GM19351 (cell line): ENCODE measurements at regions not wholly inside any gene's neighbourhood (a gene's known extent, or its start where the extent isn't known, plus 50 kb on each side); places are given as distances from the start of the nearest gene placed in this dataset.

Source experiments
- ATAC-seq: cut with Tn5 transposase; IDR thresholded peaks from one replicate; pipeline ENCODE4 v1.9.1; 2021; ENCODE audit warnings: mild to moderate bottlenecking, moderate library complexity; ENCODE audit not compliant: unreplicated experiment

DNA sequence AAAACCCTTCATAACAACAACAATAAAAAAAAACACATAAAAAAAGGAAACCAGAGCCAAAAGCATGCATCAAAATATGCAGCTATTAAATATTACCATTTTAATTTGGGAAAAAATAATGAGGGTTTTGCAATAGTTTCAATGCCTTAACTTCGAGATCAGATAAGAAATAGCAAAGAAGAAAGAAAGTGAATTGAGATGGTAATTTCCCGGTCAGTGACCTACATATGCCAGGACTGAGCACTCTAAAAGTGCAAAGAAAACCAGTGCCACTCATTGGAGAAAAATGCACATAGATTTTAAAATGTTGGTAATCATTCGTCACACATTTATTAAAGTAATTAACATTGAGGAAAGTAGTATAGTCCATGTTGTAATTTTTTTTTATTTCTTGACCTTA is 944.2 kb downstream of the EFNB2 start:
- ATAC-seq: no peak

DNA sequence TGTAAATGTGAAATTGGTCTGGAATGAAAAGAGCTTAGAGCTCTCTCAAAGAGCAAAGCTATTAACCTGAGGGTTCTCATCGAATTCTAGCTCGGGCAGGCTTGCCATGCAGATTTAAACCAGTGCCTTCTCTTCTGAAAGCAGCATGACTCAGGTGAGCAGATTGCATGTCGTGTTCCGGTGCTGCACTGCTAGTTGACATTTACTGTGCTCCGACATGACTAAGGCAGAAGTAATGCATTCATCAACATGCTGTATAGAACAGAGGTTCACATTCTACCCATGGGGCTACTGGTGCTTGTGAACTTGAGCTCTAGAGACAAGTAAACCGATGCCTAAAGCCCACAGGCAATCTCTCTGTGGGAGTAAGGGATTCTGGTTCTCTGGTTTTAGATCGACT is 947.7 kb downstream of the EFNB2 start:
- no peak for ATAC-seq

DNA sequence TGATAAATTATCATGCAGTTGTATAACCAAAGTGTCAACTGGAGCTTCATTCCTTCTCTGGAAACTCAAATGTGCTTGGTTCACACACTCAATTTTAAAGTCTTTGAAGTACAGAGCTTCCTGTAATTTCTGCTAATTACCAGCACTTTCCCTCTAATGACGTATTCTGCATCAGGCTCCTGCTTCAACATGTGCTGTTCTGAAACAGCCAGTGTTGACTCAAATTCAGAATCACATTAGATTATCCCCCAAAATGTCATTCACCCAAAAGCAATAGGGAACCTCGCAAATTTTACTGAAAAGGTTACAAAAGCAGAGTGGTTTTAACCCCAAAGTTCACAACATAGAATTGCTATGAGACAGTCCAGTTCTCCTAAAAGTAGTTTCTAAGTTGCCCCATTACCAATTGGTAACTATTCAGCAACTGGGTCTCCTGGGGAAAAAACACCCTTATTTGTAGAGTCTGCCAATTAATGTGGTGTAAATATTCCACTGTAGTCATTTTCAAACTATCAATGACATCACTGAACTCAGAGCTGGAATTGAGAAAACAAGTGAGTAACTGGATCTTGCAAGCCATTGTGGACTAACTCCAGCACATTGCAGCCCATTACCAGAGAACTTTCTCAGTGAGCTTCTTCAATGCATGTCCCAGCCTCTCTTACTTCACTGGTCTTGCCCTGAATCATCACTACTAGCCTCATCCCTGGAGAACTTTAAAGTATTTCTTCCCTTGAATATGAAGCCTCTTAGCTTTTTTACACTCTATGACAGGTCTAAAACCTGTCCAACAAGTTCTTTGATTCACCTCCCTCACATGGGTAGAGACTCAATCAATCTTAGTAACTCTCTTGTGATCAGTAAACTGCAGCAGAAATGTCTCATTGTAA is 955.4 kb downstream of the EFNB2 start:
- ATAC-seq: no peak

DNA sequence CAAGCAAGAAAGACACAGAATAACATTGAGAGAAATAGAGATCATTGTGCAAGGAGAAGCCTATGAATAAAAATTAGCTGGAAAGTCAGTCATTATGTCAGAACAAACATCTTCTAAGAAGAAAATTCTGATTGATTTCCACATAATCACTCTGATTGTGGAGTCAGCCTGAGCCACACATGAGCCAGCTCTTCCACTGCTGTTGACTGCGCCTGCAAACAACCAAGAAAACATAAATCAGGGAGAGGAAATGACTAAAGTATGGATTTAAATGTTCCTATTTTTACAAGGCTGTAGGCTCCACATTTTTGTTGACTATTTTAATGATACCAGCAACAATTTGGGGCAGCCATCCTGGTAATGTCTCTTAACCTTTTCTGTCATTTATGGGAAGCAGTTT is 962.3 kb downstream of the EFNB2 start:
- no peak for ATAC-seq

DNA sequence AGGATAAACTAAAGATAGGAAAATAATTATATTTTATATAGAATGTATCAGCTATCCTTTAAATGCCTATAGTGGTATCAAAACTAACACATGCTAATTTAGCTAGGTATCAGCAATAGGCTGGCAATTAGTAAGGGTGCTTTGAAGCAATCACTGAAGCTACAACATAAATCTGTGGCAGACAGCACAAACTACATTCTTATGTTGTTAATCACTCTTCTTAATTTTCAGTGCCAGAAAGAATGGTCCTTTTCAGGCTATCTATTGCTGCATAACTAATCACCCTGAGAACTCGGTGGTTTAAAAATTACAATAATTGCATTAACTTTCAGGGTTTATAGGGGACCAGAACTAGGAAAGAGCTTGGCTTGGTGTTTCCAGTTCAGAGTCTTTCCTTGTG is 963.1 kb downstream of the EFNB2 start:
- no peak for ATAC-seq

DNA sequence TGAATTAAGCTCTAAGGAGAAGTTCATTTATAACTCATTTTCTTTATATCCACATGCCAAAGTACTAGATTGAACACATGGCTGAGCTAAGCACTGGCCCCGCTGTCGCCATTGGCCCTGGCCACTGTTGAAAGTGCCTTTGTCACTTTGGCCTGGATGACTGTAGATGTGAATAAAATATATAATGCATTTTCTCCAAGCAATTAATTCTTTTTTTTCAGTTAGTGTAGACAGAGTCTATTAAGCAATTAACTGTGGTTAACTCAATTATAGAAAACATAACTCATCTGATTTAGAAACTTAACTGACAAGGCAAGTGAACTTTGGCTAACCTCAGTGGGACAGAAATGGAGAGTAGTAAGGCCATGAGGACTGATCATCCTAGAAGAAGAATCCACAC is 965.6 kb downstream of the EFNB2 start:
- ATAC-seq: no peak

DNA sequence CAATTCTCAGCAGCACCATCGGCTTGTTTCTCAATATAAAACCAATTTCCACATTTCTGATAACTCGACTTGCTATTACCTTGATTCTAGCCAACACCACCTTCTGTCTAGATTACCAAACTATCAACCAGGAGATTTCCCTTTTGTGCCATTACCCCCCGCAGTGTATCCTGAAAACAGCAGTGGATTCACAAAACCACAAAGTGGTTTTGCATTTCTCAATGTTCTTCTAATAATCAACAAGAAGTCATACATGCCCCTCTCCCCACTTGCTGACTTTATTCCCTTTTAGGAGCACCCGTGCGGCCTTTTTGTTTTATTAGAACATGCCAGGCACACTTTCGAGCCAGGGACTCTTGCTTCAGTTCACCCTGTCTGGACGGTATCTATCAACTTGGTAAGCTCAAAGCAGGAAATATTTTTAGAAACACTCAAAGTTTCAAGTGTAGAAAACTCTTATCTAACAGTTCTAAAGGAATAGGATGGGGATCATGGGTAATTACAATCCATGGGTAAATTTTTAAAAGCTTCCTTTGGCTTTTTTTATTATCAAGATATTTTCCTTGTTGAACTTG is 967.4 kb downstream of the EFNB2 start:
- ATAC-seq: no peak

DNA sequence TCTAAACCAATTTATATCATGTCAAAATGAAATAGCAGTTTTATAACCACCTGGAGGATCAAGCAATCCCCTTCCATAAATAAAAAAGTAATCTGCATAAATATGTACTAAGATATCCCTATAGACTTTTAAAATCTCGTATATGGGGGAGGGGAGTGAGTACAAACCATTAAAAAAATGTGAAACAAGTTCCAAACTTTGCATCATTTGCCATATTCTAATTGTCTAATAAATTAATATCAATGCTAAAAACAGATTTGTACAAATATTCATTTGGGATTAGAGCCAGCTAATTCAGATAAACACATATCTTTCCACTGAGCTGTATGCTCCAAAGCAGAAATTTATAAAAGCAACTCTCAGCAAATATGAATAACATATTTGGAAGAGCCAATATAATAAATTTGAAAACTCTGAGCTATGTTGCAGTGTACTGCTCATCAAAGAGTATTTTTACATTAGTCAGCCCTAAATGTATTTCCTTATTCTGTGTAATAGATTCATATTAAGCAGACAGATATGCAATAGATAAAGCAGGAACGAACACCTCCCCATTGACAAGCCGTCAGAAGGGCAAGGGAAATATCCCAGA is 970.2 kb downstream of the EFNB2 start:
- ATAC-seq: no peak

DNA sequence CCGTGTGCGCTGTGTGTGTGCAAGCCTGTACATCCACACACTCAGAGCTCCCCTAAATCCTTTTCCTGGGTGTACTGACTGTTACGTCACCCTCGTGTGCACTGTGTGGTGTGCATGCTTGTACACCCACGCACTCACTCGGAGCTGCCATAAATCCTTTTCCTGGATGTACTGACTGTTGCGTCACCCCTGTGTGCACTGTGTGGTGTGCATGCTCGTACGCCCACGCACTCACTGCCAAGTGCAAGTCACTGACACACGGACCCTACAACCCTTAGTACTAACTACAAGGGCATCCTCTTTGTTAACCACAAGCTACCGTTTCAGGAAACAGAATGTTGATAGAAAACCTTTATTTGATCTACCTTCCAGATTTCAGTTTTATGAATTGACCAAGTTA is 983.4 kb downstream of the EFNB2 start:
- ATAC-seq: no peak

DNA sequence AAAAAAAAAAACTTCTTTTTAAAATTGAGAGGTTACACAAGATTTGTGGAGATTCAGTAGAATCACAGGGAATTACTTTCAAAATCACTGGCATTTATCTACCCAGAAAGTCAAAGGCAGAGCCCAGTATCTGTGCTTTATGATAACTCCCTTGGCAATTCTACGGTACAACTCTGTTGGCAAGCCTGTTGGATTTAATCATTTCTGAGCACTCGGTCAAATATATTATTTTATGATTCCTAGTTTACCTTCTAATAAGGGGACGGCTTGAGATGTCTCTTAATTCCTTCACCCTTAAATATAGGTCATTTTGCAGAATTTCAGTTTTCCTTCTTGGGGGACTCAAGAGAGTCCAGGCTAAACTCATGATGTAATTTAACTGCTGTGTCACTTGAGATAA is 987.6 kb downstream of the EFNB2 start:
- no peak for ATAC-seq

DNA sequence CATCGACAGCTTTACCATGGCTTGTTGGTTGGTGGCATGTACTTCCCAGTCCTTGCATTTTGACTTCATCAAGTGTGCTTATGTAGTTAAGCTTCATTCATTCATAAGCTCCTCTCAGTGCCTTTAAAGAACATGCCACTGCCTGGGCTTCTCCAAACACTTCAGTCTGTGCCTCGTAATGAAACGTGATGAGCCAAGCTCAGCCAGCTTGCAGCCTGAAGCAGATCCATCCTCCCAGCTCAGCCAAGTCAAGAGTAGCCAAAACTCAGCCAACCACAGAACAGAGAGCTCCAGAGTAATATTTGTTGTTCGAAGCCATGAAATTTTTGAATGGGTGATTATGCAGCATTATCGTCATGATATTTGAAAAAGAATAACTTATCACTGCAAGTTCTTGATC is 989.7 kb downstream of the EFNB2 start:
- ATAC-seq: no peak

DNA sequence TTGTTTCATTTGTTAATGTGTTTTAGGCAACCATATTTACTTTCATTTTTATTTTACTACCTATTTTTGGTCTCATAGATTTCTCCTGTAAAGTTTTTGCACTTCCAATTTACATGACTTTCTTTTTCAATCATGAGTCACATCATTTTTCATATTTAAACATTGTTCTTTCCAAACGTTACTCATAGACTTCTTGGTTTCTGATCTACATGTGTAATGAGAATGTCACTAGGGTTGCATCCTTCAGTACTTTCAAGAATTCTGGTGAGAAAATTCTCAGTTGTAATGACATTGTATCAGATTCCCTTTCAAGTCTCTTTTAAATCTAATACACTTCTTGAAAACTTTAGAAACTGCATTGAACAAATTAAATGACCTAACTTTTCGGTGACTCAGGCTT is 991.7 kb downstream of the EFNB2 start:
- ATAC-seq: no peak

DNA sequence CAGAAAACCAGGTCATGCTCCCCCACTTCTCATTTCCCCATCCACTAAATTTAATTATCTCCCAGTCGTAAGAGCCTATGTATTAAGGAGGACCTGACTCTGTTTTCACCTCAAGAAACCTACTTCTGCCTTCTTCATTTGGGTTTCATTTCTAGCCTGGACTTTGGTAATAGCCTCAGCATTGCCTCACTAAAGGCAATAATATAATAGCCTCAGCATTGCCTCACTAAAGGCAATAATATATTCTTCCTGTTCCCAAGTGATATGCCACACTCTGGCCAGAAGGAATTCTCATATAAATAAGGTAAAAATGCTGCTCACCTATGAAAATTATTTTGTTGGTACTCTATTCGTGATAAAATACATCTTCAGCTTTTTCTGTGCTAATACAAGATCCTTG is 993.9 kb downstream of the EFNB2 start:
- no peak for ATAC-seq

DNA sequence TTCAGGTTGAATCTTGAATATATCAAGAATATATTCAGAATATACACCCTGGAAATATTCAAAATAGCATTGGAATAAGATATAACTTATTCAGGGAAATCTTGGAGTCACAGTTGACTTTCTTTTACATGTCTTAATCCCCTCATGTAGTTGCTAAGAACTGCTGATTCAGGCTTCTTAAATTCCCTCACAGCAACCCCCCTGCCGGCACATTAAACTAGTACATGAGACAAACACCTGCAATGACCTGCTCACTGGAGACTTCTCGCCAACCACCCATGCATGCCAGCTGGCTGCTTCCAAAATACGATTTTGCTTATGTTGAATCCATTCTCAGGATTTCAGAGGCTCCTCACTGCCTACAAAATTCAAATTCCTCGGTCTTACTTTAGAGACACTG is 997.1 kb downstream of the EFNB2 start:
- no peak for ATAC-seq

DNA sequence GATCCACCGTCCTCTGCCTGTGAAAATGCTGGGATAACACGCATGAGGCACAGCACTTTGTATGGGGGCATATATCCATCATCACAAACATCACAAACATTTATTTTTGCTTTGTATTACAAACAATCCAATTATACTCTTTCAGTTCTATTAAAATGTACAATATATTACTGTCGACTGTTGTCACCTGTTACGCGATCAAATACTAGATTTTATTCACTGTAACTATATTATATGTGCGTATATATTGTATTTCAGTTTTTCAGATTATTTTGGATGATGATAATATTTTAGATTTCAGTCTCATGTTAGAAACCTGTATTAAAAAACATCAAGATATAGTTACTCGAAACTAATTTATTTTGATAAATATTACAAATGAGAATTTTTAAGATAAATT is 998.3 kb downstream of the EFNB2 start:
- ATAC-seq: no peak

DNA sequence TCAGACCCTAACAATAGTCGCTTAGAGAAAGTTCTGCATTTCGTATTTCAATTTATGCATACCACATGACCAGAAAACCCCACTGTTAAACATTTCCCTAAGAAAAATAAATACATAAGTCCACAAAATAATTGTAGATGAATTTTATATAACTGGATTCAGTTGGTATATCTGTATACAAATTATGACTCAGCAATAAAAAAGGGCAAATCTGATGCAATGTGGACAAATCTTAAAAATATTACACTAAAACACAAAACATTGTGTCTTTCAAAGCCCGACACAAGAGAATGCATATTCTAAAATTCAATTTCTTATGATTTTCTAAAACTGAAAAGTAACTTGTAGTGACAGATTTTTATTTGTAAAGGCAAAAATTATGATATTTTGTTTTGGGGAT is 1005.0 kb downstream of the EFNB2 start:
- no peak for ATAC-seq

DNA sequence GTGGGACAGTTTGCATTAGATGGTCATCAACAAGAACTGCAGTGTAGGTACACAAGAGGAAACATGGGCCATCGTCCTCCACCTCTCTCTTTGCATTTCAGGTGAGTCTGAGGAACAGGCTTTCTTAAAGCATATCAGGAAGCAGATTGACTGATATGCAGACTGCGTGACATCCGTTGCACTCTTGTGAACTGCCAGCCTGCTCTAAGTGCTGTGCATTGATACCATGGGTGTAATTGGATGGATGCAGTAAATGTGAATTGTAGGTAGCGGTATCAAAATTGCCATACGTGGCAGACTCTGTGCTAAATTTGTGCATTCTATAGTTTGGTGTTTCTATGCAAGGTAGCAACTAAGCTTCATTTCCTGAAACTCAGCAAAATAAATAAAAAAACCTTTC is 1008.3 kb downstream of the EFNB2 start:
- ATAC-seq: no peak

DNA sequence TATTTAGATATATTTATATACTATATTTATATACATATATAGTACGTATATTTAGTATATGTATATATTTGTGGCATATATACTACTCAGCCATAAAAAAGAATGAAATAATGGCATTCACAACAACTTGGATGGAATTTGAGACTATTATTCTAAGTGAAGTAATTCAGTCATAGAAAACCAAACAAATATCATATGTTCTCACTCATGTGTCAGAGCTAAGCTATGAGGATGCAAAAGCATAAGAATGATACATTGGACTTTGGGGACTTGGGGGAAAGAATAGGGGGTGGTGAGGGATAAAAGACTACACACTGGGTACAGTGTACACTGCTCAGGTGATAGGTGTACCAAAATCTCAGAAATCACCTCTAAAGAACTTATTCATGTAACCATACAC is 1015.7 kb downstream of the EFNB2 start:
- ATAC-seq: no peak

DNA sequence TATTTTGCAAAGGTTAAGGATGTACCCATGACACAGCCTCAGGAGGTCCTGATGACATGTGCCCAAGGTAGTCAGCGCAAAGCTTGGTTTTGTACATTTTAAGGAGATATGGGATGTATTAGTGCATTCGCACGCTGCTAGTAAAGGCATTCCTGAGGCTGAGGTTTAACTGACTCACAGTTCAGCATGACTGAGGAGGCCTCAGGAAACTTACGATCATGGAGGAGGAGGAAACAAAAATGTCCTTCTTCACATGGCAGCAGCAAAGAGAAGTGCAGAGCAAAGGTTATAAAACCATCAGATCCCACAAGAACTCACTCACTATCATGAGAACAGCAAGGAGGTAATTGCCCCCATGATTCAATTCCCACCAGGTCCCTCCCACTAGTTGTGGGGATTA is 1017.4 kb downstream of the EFNB2 start:
- no peak for ATAC-seq

DNA sequence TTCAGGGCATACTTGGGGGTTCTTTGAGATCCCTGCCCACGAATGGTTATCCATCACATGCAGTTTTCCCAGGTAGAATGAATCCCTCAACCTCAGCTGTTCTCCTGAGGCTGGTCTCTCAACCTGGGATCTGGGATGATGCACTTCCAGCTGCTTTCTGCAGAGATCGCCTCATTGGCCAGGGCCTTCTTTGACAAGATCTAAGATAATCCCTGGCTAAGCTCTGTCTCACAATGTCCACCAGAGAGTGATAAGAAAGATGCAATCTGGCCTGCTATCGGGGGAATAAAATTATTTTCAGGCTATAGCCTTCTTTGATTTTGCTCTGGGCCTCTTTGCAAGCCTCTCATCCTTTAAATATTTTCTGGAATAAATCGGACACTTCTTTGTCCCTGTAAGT is 1021.1 kb downstream of the EFNB2 start:
- no peak for ATAC-seq

DNA sequence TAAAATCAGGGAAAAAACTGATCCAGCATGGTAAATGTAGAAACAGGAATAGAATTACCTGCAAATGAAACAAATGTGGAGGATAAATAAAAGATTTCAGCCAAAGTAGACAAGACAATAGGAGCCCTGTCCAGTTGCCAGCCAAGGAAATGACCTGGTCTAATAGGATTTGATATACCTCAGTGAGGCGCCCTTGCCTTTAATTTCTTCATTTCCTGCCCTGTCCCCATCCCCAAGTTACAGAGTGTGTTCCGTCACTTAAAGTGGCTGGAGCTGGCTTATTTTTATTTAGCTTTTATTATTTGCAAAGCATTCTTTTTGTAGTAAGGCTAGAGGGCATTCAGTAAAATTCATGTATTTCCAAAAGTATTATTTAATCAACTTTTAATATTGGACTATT is 1022.0 kb downstream of the EFNB2 start:
- no peak for ATAC-seq

DNA sequence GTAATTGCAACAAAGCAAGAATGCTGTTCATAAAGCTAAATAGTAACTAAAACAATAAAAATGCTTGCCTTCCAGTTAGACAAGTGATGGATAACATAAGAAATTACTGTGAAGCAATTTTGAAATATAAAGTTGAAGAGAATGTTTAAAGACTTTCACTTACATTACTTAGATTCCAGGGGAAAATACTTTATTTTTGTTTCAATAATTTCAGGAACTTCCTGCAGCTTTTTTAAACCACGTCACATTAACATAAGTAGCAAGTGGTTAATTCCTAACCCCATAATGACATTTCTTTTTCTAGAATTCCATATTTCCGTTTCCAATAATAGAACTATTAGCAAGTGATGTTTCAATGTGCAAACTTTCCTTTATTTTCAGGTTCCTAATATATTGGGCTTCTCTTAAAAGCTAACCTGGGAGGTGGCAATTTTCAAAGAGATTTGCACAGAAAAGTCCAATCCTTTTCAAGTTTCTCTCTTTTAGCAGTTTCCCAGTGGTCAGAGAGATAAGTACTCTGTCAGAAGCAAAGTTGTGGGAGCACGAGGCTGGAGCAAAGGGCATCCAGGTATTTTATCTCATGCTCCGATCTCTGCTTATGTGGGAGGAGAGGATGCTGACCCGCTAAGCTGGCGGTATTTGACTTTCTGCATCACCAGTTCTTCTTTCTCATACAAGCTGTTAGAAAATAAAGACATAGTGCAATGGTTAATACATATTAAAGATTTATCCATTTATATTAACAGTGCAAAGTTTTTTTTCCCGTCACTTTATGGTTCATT is 1025.3 kb downstream of the EFNB2 start:
- ATAC-seq: no peak
